Activated T-cell treated with anti-CD3 and anti-CD28 coated beads, Interleukin-2, amount 50 U/mL, for 4 hours (primary cell): ENCODE measurements at regions not wholly inside any gene's neighbourhood (a gene's known extent, or its start where the extent isn't known, plus 50 kb on each side); places are given as distances from the start of the nearest gene placed in this dataset.

Experiments used
- ATAC-seq, 2 donors: fragments of 200-7000 bp; cut with Tn5 transposase; one replicate each; pipeline ENCODE4 v1.10.0; 2021
- DNase-seq: peaks from one replicate; pipeline ENCODE4 v3.0.0-alpha.2; 2020
- H3K27me3 Mint-ChIP-seq: one replicate; pipeline ENCODE4 v1.8.0; 2021; ENCODE audit warnings: low read depth, mixed read lengths
- H3K36me3 Mint-ChIP-seq: one replicate; pipeline ENCODE4 v1.8.0; 2022; ENCODE audit warnings: mixed read lengths; ENCODE audit not compliant: insufficient read depth
- H3K4me1 Mint-ChIP-seq: one replicate; pipeline ENCODE4 v1.8.0; 2021; ENCODE audit warnings: low read depth, mixed read lengths
- H3K4me3 Mint-ChIP-seq: one replicate; pipeline ENCODE4 v1.8.0; 2021; ENCODE audit warnings: mild to moderate bottlenecking, moderate library complexity, mixed read lengths
- H3K9me3 Mint-ChIP-seq: one replicate; pipeline ENCODE4 v1.8.0; 2021; ENCODE audit warnings: mixed read lengths

- no peak for ATAC-seq
- no peak for DNase-seq
- Mint-ChIP-seq H3K4me3 (no peak overlapping the region), H3K36me3 (no peaks in the 10 kb centered on the region), H3K9me3 (no peaks in the 10 kb centered on the region), H3K27me3 (peaks cover 2% of the 10 kb centered on the region), H3K4me1 (no peaks in the 10 kb centered on the region)
Measured at GRCh38 chr7:155918720-155919390, 106.6 kb upstream of the SHH start.

GRCh38 chr7:155917836-155918430, 105.7 kb upstream of the SHH start:
- no peak for ATAC-seq
- no peak for DNase-seq
- H3K36me3 Mint-ChIP-seq: no peaks in the 10 kb centered on the region
- peaks cover 2% of the 10 kb centered on the region for H3K27me3 Mint-ChIP-seq
- H3K4me3 Mint-ChIP-seq: no peak overlapping the region
- H3K9me3 Mint-ChIP-seq: peaks cover 5% of the 10 kb centered on the region
- no peaks in the 10 kb centered on the region for H3K4me1 Mint-ChIP-seq

GRCh38 chr7:155916926-155917655, 104.8 kb upstream of the SHH start:
- H3K4me3 Mint-ChIP-seq: no peak overlapping the region
- peaks cover 8% of the 10 kb centered on the region for H3K9me3 Mint-ChIP-seq
- H3K36me3 Mint-ChIP-seq: no peaks in the 10 kb centered on the region
- DNase-seq (no peak), ATAC-seq (no peak)
- H3K27me3 Mint-ChIP-seq: peaks cover 2% of the 10 kb centered on the region
- no peaks in the 10 kb centered on the region for H3K4me1 Mint-ChIP-seq

- H3K27me3 Mint-ChIP-seq: peaks cover 2% of the 10 kb centered on the region
- no peak overlapping the region for H3K4me3 Mint-ChIP-seq
- peaks cover 17% of the 10 kb centered on the region for H3K9me3 Mint-ChIP-seq
- ATAC-seq: no peak
- no peaks in the 10 kb centered on the region for H3K36me3 Mint-ChIP-seq
- H3K4me1 Mint-ChIP-seq: no peaks in the 10 kb centered on the region
- DNase-seq: no peak
Measured at GRCh38 chr7:155914341-155914740, 102.1 kb upstream of the SHH start.

GRCh38 chr7:155913719-155914118, 101.5 kb upstream of the SHH start:
- Mint-ChIP-seq H3K9me3 (peaks cover 17% of the 10 kb centered on the region), H3K4me1 (no peaks in the 10 kb centered on the region), H3K4me3 (no peak overlapping the region), H3K27me3 (peaks cover 2% of the 10 kb centered on the region), H3K36me3 (no peaks in the 10 kb centered on the region)
- ATAC-seq: no peak
- no peak for DNase-seq

GRCh38 chr7:155913291-155913690, 101.0 kb upstream of the SHH start:
- H3K27me3 Mint-ChIP-seq: no peaks in the 10 kb centered on the region
- peaks cover 17% of the 10 kb centered on the region for H3K9me3 Mint-ChIP-seq
- H3K36me3 Mint-ChIP-seq: no peaks in the 10 kb centered on the region
- no peaks in the 10 kb centered on the region for H3K4me1 Mint-ChIP-seq
- no peak overlapping the region for H3K4me3 Mint-ChIP-seq
- no peak for ATAC-seq
- no peak for DNase-seq

GRCh38 chr7:155911471-155912105, 99.3 kb upstream of the SHH start:
- DNase-seq (no peak), ATAC-seq (no peak)
- H3K4me3 Mint-ChIP-seq: no peak overlapping the region
- H3K9me3 Mint-ChIP-seq: peaks cover 17% of the 10 kb centered on the region
- no peaks in the 10 kb centered on the region for H3K27me3 Mint-ChIP-seq
- H3K4me1 Mint-ChIP-seq: no peaks in the 10 kb centered on the region
- H3K36me3 Mint-ChIP-seq: no peaks in the 10 kb centered on the region

GRCh38 chr7:155908385-155908784, 96.1 kb upstream of the SHH start:
- Mint-ChIP-seq H3K27me3 (no peaks in the 10 kb centered on the region), H3K4me3 (no peak overlapping the region), H3K4me1 (no peaks in the 10 kb centered on the region), H3K9me3 (peaks cover 17% of the 10 kb centered on the region), H3K36me3 (no peaks in the 10 kb centered on the region)
- DNase-seq (no peak), ATAC-seq (no peak)

- Mint-ChIP-seq H3K4me1 (no peaks in the 10 kb centered on the region), H3K36me3 (no peaks in the 10 kb centered on the region), H3K4me3 (no peak overlapping the region), H3K9me3 (peaks cover 9% of the 10 kb centered on the region), H3K27me3 (no peaks in the 10 kb centered on the region)
- ATAC-seq: no peak
- DNase-seq: no peak
Measured at GRCh38 chr7:155907450-155908200, 95.4 kb upstream of the SHH start.

- Mint-ChIP-seq H3K36me3 (no peaks in the 10 kb centered on the region), H3K4me1 (no peaks in the 10 kb centered on the region), H3K27me3 (no peaks in the 10 kb centered on the region), H3K4me3 (no peak overlapping the region), H3K9me3 (no peaks in the 10 kb centered on the region)
- DNase-seq (no peak), ATAC-seq (no peak)
Measured at GRCh38 chr7:155901176-155901575, 88.9 kb upstream of the SHH start.

GRCh38 chr7:155899596-155899995, 87.3 kb upstream of the SHH start:
- H3K4me1 Mint-ChIP-seq: no peaks in the 10 kb centered on the region
- H3K4me3 Mint-ChIP-seq: no peak overlapping the region
- no peaks in the 10 kb centered on the region for H3K9me3 Mint-ChIP-seq
- no peak for DNase-seq
- no peaks in the 10 kb centered on the region for H3K36me3 Mint-ChIP-seq
- H3K27me3 Mint-ChIP-seq: no peaks in the 10 kb centered on the region
- no peak for ATAC-seq

GRCh38 chr7:155897758-155898386, 85.6 kb upstream of the SHH start:
- no peaks in the 10 kb centered on the region for H3K27me3 Mint-ChIP-seq
- no peaks in the 10 kb centered on the region for H3K4me1 Mint-ChIP-seq
- no peaks in the 10 kb centered on the region for H3K36me3 Mint-ChIP-seq
- DNase-seq: no peak
- no peak overlapping the region for H3K4me3 Mint-ChIP-seq
- ATAC-seq: no peak
- no peaks in the 10 kb centered on the region for H3K9me3 Mint-ChIP-seq

- no peaks in the 10 kb centered on the region for H3K9me3 Mint-ChIP-seq
- no peak overlapping the region for H3K4me3 Mint-ChIP-seq
Measured at GRCh38 chr7:155896531-155897263, 84.4 kb upstream of the SHH start.

More at GRCh38 chr7:155896531-155897263, 84.4 kb upstream of the SHH start:
- no peak for DNase-seq
- Mint-ChIP-seq H3K27me3 (no peaks in the 10 kb centered on the region), H3K4me1 (no peaks in the 10 kb centered on the region), H3K36me3 (no peaks in the 10 kb centered on the region)
- ATAC-seq: no peak
